HG03571 (cell line): ENCODE measurements at regions not wholly inside any gene's neighbourhood (a gene's known extent, or its start where the extent isn't known, plus 50 kb on each side); places are given as distances from the start of the nearest gene placed in this dataset.

Experiments
- ATAC-seq: cut with Tn5 transposase; IDR thresholded peaks from one replicate; pipeline ENCODE4 v1.9.1; 2021; ENCODE audit not compliant: unreplicated experiment

DNA sequence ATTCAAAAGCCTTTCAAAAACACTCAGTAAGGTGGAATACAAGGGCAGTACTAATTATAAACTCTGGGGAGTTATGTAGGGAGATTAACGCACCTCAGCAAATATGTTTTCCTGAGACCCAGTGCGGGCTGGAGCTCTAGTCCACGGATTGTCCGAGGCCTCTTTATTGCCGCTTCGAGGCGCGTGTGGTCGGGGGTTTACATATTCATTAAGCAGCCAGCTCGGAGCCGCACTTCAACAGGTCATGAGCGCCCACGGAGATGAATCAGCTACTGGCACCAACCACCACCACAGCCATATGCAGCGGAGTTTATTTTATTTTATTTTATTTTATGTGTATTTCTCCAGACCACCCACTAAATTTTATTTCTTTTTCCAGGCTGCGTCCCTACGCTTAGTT is 195.9 kb upstream of the ADARB2 start:
- no peak for ATAC-seq

DNA sequence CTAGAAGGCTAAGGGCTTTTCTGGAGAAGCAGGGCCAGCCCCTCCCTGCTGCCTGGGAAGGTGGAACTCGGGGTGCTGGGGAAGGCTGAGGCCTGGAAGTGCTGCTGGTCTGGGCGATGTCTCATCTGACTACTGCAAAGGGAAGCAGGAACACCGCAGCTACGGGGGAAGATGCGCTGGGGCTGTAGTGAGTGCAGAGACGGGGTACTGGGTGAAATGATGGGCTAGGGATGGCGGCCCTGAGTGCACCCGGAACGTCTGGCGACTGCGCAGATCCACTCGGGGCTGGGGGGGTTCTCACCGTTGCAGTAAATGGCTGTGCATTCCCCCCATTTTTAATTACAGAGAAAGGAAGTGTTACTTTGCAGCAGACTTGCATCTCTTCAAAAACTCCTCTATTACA is 195.4 kb upstream of the ADARB2 start:
- no peak for ATAC-seq

DNA sequence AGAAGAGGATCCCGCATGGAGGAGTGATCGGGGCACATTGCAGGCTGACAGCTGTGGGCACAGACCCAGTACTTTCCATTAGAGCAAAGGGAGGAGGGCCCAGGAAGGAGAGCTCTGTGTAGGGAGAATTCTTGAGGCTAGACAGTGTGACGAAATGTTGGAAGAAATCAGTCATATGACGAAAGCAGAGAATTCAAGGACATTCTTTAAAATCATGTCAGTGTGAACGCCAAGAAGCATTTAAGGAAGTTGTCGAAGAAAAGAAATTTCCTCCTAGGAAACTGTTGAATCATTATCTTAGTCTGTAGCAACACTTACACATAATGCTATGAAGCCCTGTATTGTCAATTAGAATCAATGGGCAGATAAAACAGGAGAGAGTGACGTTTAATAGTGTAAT is 191.3 kb upstream of the ADARB2 start:
- ATAC-seq: no peak

DNA sequence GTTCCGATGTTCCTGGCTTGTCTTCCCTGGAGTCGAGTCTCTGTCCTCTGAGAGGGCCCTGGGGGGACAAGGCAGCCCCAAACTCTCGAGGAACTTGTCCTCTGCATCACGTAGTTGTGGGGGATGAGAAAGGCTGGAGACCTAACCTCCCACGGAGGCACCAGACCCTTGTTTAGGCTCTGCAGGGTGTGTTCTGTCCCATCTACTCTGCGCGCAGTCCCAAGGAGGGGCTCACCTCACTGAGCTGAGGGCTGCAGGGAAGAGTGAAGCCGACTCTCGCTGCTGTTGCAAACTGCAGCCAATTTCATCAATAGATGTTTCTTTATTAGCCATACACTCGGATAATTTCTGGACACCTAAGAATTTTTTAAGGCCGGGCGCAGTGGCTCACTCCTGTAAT is 186.7 kb upstream of the ADARB2 start:
- no peak for ATAC-seq

DNA sequence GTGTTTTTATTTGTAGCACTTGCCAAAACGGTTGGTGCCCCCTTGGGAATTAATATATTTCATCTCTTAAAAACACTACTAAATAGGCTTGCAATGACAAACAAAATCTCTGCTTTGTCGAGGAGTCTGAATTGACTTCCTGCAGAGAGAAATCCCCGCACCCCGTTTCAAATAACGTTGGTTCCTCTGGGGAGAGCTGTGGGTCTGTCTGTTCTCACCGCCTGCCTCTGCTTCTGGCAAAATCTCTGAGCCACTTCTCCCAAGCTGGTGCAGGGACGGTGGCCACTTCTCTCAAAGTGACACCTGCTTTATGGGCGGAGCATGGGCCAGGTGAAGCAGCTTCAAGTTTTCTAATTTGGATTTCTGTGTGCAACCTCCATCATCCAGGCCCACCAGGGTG is 186.3 kb upstream of the ADARB2 start:
- no peak for ATAC-seq

DNA sequence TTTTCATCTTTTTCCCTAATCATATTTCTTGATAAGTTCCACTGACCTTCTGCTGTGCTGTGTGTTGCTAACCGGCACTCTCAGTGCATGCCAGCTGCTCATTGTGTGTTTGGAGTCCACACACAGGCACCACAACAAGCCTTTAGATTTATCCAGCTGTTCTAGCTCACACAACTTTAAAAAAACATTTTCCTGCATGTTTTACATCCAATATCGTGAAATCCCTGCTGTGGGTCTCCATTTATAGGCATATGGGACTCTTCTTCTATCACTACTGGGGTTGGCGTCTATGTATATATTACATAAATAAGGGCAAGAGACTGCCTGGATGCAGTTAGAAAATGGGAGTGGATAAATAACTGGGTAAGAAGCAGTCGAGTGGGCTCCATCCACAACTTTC is 183.6 kb upstream of the ADARB2 start:
- no peak for ATAC-seq

DNA sequence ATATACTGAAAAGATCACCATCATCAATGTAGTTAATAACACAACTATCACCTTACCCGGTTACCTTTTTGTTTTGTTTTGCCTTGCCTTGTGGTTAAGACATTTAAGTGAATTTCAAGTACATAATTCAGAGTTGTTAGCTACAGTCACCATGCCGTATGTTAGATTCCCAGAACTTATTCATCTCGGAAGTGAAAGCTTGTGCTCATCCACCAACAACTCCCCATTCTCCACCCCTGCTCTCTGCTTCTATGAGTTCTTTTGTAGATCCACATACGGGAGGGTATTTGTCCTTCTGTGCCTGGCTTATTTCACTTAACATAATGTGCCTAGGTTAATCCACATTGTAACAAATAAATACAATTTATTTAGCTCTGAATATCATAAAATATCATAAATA is 182.8 kb upstream of the ADARB2 start:
- ATAC-seq: no peak

DNA sequence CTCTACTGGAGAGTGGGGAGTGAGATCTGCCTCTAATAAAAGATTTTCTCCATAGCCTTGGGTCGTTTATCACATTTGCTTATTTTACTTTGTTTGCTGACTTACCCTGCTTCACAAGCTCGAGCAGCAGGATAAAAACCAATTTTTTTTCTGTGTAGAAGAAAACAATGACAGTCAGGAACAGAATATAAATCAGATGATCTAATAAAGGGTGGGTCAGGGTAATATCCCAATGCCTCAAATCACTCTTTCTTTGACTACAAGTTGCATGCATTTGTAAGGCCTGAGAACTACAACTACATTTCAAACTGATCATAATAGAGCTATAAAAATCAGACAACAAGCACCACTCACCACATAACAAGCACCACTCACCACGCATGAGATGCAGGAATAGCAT is 174.4 kb upstream of the ADARB2 start:
- no peak for ATAC-seq

DNA sequence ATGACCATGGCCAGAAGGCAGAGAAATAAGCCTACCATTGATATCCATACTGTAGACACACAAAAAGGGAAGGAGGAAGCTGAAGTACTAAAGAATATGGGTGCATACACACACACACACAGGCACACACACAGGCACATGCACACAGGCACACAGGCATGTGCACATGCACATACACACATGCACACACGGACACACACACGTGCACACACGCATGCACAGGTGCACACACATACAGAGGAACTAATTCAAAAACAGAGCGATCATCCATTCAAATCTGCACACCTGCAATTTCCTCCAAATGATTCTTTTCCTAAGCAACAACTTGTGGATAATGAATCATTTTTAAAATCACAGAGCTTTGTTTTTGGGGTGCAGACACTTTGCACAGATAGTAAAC is 166.7 kb upstream of the ADARB2 start:
- no peak for ATAC-seq

DNA sequence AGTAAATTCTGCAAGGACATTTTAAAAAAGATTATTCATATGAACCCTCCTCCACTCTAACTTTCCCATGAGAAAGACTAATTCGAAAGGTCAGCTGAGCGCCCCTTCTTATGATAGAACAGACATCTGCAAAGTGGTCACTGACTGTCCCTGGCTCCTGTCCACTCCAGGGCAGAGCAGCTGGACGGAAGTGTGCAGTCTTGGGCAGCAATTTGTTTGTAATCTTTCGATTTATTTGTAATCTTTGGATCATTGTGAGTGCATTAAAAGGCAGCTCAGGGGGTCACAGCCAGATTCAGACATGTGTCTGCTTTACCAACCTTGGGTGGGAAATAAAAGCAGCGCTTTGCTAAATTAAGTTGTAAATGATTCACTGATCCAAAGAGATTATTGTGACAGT is 158.8 kb upstream of the ADARB2 start:
- ATAC-seq: no peak

DNA sequence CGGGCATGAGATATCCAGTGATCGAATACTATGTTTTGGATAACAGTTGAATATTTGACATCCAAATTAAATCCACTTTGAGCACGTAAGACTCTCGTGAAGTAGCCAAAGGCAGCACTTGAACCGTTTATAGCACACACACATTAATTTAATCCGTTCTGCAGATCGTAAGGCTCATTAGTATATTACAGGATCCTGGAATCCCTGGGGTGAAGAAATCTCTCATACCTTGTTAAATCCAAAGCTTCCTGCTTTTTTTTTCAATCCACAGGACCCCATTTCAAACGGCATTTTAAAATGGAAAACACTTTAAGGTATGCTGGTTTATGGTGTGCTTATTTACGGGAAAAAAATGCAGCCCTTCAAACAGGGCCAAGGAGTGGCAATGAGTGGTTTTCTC is 158.4 kb upstream of the ADARB2 start:
- no peak for ATAC-seq

DNA sequence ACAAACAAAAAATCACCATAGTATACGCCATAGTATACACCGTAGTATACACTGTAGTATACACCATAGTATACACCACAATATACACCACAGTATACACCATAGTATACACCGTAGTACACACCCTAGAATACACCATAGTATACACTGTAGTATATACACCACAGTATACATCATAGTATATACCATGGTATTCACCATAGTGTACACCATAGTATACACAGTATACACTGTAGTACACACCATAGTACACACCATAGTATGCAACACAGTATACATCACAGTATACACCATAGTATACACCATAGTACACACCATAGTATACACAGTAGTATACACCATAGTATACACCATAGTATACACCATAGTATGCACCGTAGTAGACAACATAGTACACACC is 157.6 kb upstream of the ADARB2 start:
- ATAC-seq: no peak

DNA sequence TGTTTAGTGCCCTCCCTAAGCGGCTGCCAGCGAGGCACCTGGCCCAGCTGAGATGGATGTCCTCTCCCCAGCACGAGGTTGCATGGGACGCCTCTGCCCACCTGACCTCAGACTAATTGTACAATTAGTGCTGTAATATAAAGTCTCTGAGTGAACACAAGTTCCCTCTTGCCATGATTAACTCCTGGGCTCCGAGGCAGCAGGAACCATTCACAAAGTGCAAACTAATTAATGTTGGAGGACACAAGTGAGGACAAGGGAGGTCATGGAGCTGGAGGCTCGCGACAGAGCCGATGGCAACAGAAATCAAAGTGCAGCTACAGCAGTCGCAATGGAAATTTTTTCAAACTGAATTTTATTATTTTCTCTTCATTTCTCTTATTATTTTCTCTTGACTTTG is 156.6 kb upstream of the ADARB2 start:
- no peak for ATAC-seq

DNA sequence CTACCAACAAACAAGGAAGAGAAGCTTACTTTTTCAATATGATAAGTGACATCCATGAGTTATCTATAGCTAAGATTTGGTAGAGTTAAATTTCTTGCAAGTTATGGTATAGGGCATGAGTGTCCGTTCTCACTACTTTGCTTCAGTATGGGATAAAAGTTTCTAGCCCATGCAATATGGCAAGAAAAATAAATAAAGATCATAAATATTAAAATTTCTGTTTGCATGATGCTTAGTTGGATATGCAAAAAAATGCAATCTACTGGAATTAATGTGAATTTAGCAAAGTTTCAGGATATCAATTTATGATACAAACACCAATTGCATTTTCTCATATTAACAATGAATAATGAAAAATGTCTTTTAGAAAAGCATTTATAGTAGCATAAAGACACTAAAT is 148.7 kb upstream of the ADARB2 start:
- ATAC-seq: no peak

DNA sequence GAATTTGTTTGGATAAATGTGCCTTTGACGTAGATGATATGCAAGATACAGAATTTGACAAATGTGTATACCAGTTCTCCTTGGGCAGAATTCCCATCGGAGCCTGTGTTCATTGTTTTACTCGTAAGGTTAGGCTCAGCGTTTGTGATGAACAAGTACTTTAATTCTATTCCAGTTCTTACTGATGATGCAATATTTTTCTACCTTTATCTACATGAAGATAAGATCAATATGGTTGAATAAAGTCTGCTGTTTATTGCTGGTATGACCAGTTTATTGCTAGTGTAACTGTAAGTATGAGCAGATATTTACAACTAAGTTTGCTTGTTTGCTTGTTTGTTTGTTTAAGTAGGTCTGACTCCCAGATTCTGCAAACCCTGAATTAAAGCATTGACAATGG is 145.4 kb upstream of the ADARB2 start:
- ATAC-seq: no peak

DNA sequence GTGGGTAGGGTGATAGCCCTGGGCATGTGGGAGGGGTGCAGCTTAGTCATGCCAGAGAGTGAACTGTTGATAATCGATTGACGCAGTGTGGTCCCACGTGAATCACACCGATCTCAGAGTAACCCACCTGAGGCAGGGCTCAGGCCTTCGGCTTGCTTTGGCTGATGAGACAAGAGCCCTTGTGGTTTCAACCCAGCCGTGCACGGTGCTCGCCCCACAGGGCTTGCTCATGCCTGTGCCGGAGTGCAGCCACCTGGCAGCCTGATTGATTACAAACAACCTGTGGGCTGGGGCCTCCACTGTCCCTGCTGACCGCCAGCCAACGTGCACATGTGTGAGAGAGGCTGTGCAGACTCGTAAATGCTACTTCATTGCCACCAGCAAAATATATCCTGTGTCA is 144.9 kb upstream of the ADARB2 start:
- no peak for ATAC-seq

DNA sequence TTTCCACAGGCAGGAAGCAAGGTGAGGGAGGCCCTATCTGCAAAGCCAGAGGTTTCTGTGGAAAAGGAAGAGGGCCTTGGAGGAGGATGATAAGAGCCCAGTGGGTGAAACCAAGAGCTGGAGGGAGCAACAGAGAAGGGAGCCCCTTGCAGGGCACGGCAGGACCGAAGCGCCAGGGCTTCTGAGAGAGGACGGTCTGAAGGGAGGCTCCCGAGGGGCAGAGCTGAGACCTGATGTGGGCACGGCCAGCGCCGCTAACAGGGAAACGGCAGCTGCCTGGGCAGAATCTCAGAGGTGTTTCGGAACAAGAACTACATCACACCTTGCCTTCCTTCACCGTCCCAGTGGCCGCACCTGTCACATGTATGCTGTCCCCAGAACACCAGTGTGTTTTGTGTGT is 144.3 kb upstream of the ADARB2 start:
- no peak for ATAC-seq

DNA sequence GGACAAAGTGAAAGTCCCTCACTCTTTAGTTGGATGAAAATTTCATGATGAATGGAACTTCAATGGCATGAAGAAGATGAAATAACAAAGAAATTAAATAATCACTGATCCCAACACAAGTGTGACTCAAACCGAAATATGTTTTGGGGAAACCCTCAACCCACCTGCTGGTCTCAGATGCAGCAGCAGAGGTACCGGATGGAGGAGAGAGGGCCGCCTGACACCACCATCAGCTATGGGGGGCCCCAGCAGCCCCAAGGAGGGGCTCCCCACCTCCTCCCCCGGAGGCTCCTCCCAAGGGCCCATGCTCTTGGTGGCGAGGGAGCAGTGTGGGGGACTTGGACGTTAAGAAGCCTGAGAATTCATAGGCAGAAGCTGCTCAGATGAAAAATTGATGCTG is 137.2 kb upstream of the ADARB2 start:
- no peak for ATAC-seq

DNA sequence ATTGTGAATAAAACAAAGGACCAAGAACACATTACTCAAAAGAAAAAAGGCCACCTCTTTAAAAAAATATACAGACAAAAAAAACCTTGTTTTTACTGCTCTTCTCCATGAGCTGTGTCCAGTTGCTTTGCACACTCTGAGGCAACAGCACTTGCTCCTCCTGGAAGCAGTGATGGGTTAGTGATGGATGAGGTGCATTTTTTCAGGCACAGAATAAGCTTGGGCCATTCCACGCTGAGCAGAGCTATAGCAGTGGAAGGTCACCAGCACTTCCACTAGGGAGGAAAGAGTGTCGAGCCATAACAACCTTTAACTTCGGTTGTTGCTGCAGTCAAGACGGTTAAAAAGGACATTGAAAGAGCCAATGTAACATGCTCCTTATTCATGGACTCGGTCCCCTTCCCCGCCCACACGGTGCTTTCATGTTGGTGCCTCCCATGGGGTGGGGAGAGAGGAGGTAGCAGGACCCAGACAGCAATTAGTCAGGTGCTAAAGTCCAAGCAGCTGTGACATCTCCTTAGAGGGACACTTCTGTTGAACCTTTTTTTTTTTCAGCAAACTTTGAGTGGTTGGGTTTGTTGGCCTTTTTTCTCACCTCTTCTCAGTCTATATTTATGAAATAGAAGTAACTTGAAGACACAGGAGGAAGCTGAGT is 136.5 kb upstream of the ADARB2 start:
- ATAC-seq: no peak

DNA sequence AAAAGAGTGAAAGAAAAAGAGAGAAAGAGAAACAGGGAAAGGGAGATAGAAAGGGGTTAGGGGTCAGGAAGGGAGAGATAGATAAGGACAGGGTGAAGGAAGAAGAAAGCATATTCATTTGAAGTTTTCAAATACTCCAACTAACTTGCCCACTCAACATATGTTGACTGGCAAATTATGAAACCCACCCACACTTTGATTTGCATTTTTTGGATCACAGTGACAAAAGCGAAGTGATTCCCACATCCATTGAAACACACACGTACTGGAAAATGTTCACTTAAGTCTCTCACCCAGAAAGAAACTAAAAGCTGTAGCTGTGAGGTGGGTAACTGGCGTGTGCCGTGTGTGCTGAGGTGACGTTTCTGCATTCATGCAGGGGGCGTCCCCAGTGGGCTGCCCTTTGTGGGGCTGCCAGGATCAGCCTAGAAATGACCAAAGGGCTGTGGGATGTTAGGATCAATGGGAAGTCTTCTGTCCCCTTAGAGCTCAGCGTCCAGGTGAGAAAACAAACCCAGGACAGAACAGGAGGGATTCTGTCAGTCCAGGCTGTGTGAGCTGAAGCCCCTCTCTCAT is 134.9 kb upstream of the ADARB2 start:
- no peak for ATAC-seq

DNA sequence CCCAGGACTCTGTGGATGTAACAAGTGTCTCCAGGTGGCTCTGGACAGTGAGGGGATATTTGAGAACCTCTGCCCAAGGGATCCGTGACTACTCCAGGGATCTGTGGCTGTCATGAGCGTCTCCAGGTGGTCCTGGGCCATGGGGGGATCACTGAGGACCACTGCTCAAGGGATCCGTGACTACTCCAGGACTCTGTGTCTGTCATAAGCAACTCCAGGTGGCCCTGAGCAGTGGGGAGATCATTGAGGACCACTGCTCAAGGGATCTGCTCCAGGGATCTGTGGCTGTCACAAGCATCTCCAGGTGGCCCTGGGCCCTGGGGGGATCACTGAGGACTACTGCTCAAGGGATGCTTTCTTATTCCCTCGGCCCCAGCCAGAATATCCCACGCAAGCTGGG is 133.2 kb upstream of the ADARB2 start:
- ATAC-seq: no peak

DNA sequence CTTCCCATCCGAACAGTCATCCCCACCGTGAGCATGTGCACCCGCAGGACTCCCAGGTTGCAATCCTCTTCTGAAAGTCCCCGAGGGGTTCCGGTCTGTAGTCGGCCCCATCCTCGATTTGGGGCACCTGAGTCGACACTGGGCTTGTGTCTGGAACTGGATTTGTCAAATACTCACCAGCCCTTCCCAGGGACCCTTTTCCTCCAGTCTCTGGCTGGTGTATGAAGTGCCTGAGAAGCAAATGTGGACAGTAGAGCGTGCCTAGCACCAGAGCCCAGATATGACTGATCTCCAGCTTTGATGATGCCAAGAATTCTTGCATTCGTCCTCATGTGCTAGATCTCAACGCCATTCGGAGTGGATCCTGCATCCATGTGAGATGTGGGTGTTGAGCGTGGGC is 132.5 kb upstream of the ADARB2 start:
- ATAC-seq: no peak

DNA sequence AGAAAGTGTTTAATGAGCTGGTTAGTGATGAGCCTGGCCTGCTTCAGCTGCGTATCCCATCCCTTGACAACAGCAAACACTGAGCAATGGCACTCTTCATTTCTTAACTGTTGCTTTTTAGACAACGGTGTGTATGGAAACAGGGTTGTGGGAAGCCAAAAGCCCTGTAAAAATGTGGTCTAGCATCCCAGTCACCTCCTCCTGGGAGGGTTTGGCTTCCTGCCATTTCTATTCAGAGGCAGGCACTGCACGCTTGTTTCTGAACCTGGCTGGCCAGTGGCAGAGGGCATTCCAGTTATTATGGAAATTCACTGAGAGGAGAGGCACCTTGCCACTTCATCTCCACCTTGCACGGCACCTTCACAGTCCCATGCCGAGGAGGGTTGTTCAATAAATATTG is 123.0 kb upstream of the ADARB2 start:
- ATAC-seq: no peak
